PC-9 (cell line): ENCODE measurements at regions not wholly inside any gene's neighbourhood (a gene's known extent, or its start where the extent isn't known, plus 50 kb on each side); places are given as distances from the start of the nearest gene placed in this dataset.

Experiments
- BruUV-seq: library from RNA; stranded (reverse); fragments of 400-500 nt; replicated peaks from 2 replicates; lab custom pipeline; 2021; lab: Mats Ljungman, UMichigan
- CTCF ChIA-PET: fragments of 300-600 bp; sonication (Branson Sonifier 250); formaldehyde crosslinking; loops from one replicate; lab custom pipeline; 2022; ENCODE audit warnings: antibody characterized with exemption; lab: Charles Lee
- POLR2A ChIA-PET: fragments of 300-600 bp; sonication (Branson Sonifier 250); formaldehyde crosslinking; loops from one replicate; lab custom pipeline; 2022; ENCODE audit warnings: antibody characterized with exemption; ENCODE audit not compliant: unreplicated experiment; lab: Charles Lee
- DNase-seq, 2 experiments: peaks; one replicate each; pipeline versions ENCODE4 v3.0.0 to v3.0.0-alpha.2; 2015 to 2022; ENCODE audit warnings: mixed read lengths in 1 of 2
- H2AFZ ChIP-seq: fragments of 200-600 bp; sonication (generic); 2 replicates; pipeline ENCODE4 v1.8.1; 2017; ENCODE audit warnings: antibody characterized with exemption
- H3F3A ChIP-seq: fragments of 200-600 bp; sonication (generic); 2 replicates; pipeline ENCODE4 v1.8.1; 2017; ENCODE audit warnings: antibody characterized with exemption, mild to moderate bottlenecking, low read depth; ENCODE audit not compliant: insufficient read depth
- H3K27ac ChIP-seq: fragments of 200-600 bp; sonication (generic); 2 replicates; pipeline ENCODE4 v1.6.1; 2016; ENCODE audit warnings: mixed run types
- H3K27me3 ChIP-seq: fragments of 200-600 bp; sonication (generic); 2 replicates; pipeline ENCODE4 v1.6.1; 2016; ENCODE audit warnings: low read depth, mixed run types; ENCODE audit not compliant: insufficient read depth
- H3K36me3 ChIP-seq: fragments of 200-600 bp; sonication (generic); 2 replicates; pipeline ENCODE4 v1.6.1; 2016; ENCODE audit warnings: low read depth, mixed run types
- H3K4me1 ChIP-seq: fragments of 200-600 bp; sonication (generic); replicated peaks from 2 replicates; pipeline ENCODE4 v1.6.1; 2016; ENCODE audit warnings: mixed run types; ENCODE audit not compliant: insufficient read depth
- H3K4me2 ChIP-seq: fragments of 200-600 bp; sonication (generic); 2 replicates; pipeline ENCODE4 v1.6.1; 2017; ENCODE audit warnings: mixed run types
- H3K4me3 ChIP-seq: fragments of 200-600 bp; sonication (generic); 2 replicates; pipeline ENCODE4 v1.6.1; 2016; ENCODE audit warnings: mixed run types
- H3K79me2 ChIP-seq: fragments of 200-600 bp; sonication (generic); 2 replicates; pipeline ENCODE4 v1.6.1; 2017; ENCODE audit warnings: low read depth, mixed run types
- H3K9me2 ChIP-seq: fragments of 200-600 bp; sonication (generic); 2 replicates; pipeline ENCODE4 v1.8.1; 2017; ENCODE audit warnings: mild to moderate bottlenecking; ENCODE audit not compliant: insufficient read depth
- H3K9me3 ChIP-seq: fragments of 200-600 bp; sonication (generic); 2 replicates; pipeline ENCODE4 v1.8.1; 2016; ENCODE audit warnings: low read depth; ENCODE audit not compliant: insufficient read depth
- H4K20me1 ChIP-seq: fragments of 200-600 bp; sonication (generic); 2 replicates; pipeline ENCODE4 v1.8.1; 2017; ENCODE audit not compliant: insufficient read depth
- CTCF ChIP-seq: fragments of 200-600 bp; sonication (generic); conservative IDR thresholded peaks from 2 replicates; pipeline ENCODE4 v1.6.1; 2017; ENCODE audit warnings: mixed run types, antibody characterized with exemption, mild to moderate bottlenecking, moderate library complexity
- EZH2 ChIP-seq: fragments of 200-600 bp; sonication (generic); IDR thresholded peaks from 2 replicates; pipeline ENCODE4 v1.8.0; 2017; ENCODE audit warnings: antibody characterized with exemption, low read depth
- intact Hi-C: fragments of 100-400 bp; cut with micrococcal nuclease; formaldehyde crosslinking; loops from one replicate; pipeline ENCODE4 v1.10.0; 2022; ENCODE audit not compliant: unreplicated experiment

GRCh38 chr7:27399791-27400567, 157.4 kb downstream of the EVX1 start:
- H3F3A ChIP-seq, result no peaks in the 10 kb centered on the region
- no peaks in the 10 kb centered on the region for H4K20me1 ChIP-seq
- POLR2A ChIA-PET, result no interaction called here
- intact Hi-C loops, result no loop called here
- no peak overlapping the region for H3K27ac ChIP-seq
- peaks cover 3% of the 10 kb centered on the region; the same call in 1 of the 2 replicates for H3K27me3 ChIP-seq
- H3K79me2 ChIP-seq, result no peaks in the 10 kb centered on the region
- H3K9me2 ChIP-seq, result no peaks in the 10 kb centered on the region
- BruUV-seq, result no TSS peak
- H2AFZ ChIP-seq, result no peak overlapping the region
- H3K4me1 ChIP-seq, result no peaks in the 10 kb centered on the region
- TF ChIP-seq EZH2 (no peak), CTCF (no peak)
- H3K4me2 ChIP-seq, result no peak overlapping the region
- no peaks in the 10 kb centered on the region for H3K36me3 ChIP-seq
- CTCF ChIA-PET, result no interaction called here
- H3K9me3 ChIP-seq, result no peaks in the 10 kb centered on the region
- DNase-seq, result no peak
- H3K4me3 ChIP-seq, result no peak overlapping the region

GRCh38 chr7:27405780-27406179, 163.2 kb downstream of the EVX1 start:
- Histone ChIP-seq H3K27ac (no peak overlapping the region), H3K27me3 (0 out of 2 replicates have a peak, but pooled peaks cover 3% of the 10 kb centered on the region), H3K9me3 (no peaks in the 10 kb centered on the region), H3K4me3 (no peak overlapping the region), H3K36me3 (no peaks in the 10 kb centered on the region), H2AFZ (no peak overlapping the region), H3F3A (no peaks in the 10 kb centered on the region), H3K4me1 (no peaks in the 10 kb centered on the region), H3K4me2 (no peak overlapping the region), H4K20me1 (no peaks in the 10 kb centered on the region), H3K79me2 (no peaks in the 10 kb centered on the region), H3K9me2 (no peaks in the 10 kb centered on the region)
- ChIA-PET POLR2A (no interaction called here), CTCF (no interaction called here)
- no peak for TF ChIP-seq CTCF
- no peak for TF ChIP-seq EZH2
- DNase-seq, result no peak
- no TSS peak for BruUV-seq
- intact Hi-C loops, result no loop called here

GRCh38 chr7:27409311-27409710, 166.7 kb downstream of the EVX1 start:
- intact Hi-C loops, result no loop called here
- Histone ChIP-seq H3K9me2 (no peaks in the 10 kb centered on the region), H3K36me3 (no peaks in the 10 kb centered on the region), H3K4me2 (no peak overlapping the region), H3K27me3 (0 out of 2 replicates have a peak, but pooled peaks cover 3% of the 10 kb centered on the region), H3K4me1 (no peaks in the 10 kb centered on the region), H3K27ac (no peak overlapping the region), H3K4me3 (no peak overlapping the region), H2AFZ (no peak overlapping the region), H3K9me3 (no peaks in the 10 kb centered on the region), H4K20me1 (no peaks in the 10 kb centered on the region), H3F3A (no peaks in the 10 kb centered on the region), H3K79me2 (no peaks in the 10 kb centered on the region)
- CTCF ChIA-PET, result interaction anchor here (0.6 kb wide), 1 partner anchor 874 kb away, joined by 3 read pairs; no protein-coding TSS in a partner anchor
- DNase-seq, result no peak
- TF ChIP-seq EZH2, result no peak
- TF ChIP-seq CTCF, result no peak
- POLR2A ChIA-PET, result no interaction called here
- BruUV-seq, result no TSS peak
